GM18873 (cell line): ENCODE measurements at regions not wholly inside any gene's neighbourhood (a gene's known extent, or its start where the extent isn't known, plus 50 kb on each side); places are given as distances from the start of the nearest gene placed in this dataset.

Experiments
- ATAC-seq: cut with Tn5 transposase; IDR thresholded peaks from one replicate; pipeline ENCODE4 v1.9.1; 2021; ENCODE audit warnings: mild to moderate bottlenecking, moderate library complexity, moderate number of reproducible peaks; ENCODE audit not compliant: unreplicated experiment, low FRiP score

DNA sequence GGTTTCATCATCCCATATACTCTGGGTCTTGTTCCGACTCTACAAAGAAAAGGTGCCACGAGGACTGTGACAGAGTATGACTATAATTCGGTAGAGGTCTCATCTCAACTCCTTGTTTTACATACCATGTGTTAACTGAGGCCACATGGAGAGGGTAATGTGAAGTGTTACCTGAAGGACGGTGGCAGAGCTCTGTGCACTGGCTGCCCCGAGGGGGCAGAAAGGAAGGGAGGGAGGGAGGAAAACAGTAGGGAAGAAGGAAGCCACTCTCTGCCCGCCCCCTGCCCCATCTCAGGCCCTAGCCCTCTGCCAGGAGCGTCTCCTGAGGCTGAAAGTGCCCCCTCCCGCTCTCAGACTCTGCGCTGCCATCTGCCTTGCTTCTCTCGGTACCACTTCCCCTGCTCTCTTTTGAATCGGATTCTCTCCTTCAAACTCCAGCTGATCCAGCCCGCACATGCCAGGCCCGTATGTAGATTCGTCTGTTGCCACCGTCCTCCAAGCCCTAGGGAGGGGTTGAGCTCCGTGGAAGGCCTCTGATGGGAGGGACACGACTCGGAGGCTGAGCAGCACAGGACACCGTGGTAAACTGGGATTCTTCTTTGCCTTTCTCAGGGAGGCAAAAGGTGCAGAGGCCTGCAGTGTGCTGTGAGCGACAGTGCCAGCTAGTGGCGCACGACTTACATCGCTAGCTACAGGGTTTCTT, 70.5 kb upstream of the ATP10A start:
- ATAC-seq = no peak

DNA sequence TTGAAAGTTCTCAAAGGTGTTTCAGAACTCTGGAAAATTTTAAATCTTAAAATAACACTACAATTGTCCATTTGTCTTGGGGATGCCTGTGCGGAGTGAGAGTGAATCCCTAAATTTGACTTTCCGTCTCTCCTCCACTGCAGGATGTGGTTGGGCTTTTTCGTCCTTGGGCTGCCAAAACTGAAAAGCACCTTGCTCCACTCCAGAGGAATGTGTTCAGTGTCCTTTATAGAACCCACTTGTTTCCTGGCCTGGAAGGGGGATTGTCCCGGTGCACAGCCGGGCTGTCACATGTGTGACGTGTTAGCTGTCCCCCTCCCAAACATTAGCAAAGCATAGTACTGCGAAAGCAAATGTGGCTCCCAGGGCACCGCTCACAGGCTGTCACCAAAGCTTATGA, 69.6 kb upstream of the ATP10A start:
- ATAC-seq = no peak

DNA sequence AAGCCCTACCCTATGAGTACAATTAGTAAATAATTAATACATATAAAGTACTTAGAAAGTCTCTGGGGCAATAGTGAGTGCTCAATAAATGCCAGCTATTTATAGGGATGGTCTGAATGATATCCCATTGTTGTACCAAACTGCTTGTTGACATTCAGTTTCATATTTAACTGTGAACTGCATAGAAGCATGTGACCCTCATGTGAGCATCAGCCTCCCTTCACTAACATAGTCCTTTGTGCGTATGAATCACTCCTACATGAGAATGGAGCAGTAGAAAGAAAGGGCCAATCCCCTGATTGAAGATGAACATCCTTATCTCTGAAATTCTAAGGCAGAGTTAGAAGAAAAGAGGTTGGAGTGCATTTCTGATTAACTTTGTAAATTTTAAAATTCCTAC, 68.7 kb upstream of the ATP10A start:
- no peak for ATAC-seq

DNA sequence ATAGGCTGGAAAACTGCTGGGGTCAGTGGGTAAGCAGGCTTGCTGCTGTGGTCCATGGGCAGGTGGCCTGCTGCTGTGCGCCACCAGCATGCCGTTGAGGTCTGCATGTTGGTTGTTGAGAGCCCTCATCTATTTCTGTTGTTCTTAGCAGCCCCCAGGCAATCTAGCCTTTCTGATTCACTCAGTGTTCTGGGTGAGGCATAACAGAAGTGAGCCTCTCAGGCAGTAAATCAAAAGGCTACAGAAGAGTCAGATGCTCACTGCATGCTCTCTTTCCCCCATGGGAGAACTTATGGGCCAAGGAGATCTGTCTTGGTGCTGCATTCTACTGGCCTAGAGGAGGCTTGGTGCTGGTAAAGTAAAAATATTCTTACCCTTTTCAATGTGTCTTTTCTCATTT, 67.8 kb upstream of the ATP10A start:
- no peak for ATAC-seq
